ENCODE measurements at regions not wholly inside any gene's neighbourhood (a gene's known extent, or its start where the extent isn't known, plus 50 kb on each side); places are given as distances from the start of the nearest gene placed in this dataset.

- H3K4me3 ChIP-seq (ENCODE audit: low read depth, low read length): no peak overlapping the region
- TF ChIP-seq CTCF (conservative IDR thresholded peaks at IDR 0.05; ENCODE audit: low read depth, low read length): no peak
- no peak for DNase-seq (ENCODE audit: low read depth)
Measured at GRCh38 chr1:72586023-72586685, 303.8 kb upstream of the NEGR1 start.

- DNase-seq (ENCODE audit: low read depth): no peak
- no peak for TF ChIP-seq CTCF (conservative IDR thresholded peaks at IDR 0.05; ENCODE audit: low read depth, low read length)
- H3K4me3 ChIP-seq (ENCODE audit: low read depth, low read length): no peak overlapping the region
Measured at GRCh38 chr1:72579629-72580028, 297.3 kb upstream of the NEGR1 start.

GRCh38 chr1:72570815-72571214 is 288.5 kb upstream of the NEGR1 start:
- no peak for TF ChIP-seq CTCF (conservative IDR thresholded peaks at IDR 0.05; ENCODE audit: low read depth, low read length)
- DNase-seq (ENCODE audit: low read depth): no peak
- no peak overlapping the region for H3K4me3 ChIP-seq (ENCODE audit: low read depth, low read length)

GRCh38 chr1:72568113-72568512 is 285.8 kb upstream of the NEGR1 start:
- no peak overlapping the region for H3K4me3 ChIP-seq (ENCODE audit: low read depth, low read length)
- no peak for DNase-seq (ENCODE audit: low read depth)
- TF ChIP-seq CTCF (conservative IDR thresholded peaks at IDR 0.05; ENCODE audit: low read depth, low read length): no peak

- no peak for TF ChIP-seq CTCF (conservative IDR thresholded peaks at IDR 0.05; ENCODE audit: low read depth, low read length)
- H3K4me3 ChIP-seq (ENCODE audit: low read depth, low read length): no peak overlapping the region
- DNase-seq (ENCODE audit: low read depth): peak; percentile 22
Measured at GRCh38 chr1:72567521-72567920, 285.2 kb upstream of the NEGR1 start.

GRCh38 chr1:72564749-72565148 is 282.4 kb upstream of the NEGR1 start:
- no peak overlapping the region for H3K4me3 ChIP-seq (ENCODE audit: low read depth, low read length)
- no peak for TF ChIP-seq CTCF (conservative IDR thresholded peaks at IDR 0.05; ENCODE audit: low read depth, low read length)
- DNase-seq (ENCODE audit: low read depth): no peak

- TF ChIP-seq CTCF (conservative IDR thresholded peaks at IDR 0.05; ENCODE audit: low read depth, low read length): peak; percentile 34
- DNase-seq (ENCODE audit: low read depth): peak; percentile 6
- no peak overlapping the region for H3K4me3 ChIP-seq (ENCODE audit: low read depth, low read length)
Measured at GRCh38 chr1:72557446-72558049, 275.2 kb upstream of the NEGR1 start.
